ENCODE measurements at regions not wholly inside any gene's neighbourhood (a gene's known extent, or its start where the extent isn't known, plus 50 kb on each side); places are given as distances from the start of the nearest gene placed in this dataset.

DNA sequence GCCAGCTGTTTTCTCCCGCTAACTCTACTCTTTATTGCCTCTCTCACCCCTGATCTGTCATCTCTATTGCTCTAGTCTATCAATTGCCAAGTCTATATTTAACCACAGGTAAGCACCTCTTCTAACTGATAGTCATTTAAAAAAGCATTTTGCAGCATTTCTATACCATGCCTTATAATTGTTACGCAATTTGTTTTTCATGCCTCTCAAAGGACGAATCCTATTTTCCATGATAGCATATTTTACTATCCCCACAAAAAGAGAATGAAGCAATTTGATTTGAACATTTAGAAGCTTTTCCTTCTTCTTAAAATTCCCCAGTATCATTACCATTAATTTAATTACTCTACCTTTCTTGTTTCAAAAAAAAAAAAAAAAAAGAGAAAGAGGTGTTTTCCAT, 432.8 kb upstream of the ZP4 start:
- Histone ChIP-seq H3K27me3 (ENCODE audit: control insufficient read depth, insufficient read depth, low read length) (no peaks in the 10 kb centered on the region), H3K9me3 (ENCODE audit: control insufficient read depth, low read depth, low read length) (peaks cover 9% of the 10 kb centered on the region), H3K27ac (ENCODE audit: low read length) (no peak overlapping the region), H3K4me1 (ENCODE audit: control insufficient read depth, insufficient read depth, low read length) (no peaks in the 10 kb centered on the region), H3K4me3 (ENCODE audit: low read length) (no peak overlapping the region), H3K36me3 (ENCODE audit: control insufficient read depth, insufficient read depth, low read length) (no peaks in the 10 kb centered on the region)
- DNase-seq: peak in 1 of 2 donors; percentile 37
- 72% methylated on average over 2 of the region's 3 CpGs for WGBS (ENCODE audit: insufficient coverage, low lambda C conversion rate)

DNA sequence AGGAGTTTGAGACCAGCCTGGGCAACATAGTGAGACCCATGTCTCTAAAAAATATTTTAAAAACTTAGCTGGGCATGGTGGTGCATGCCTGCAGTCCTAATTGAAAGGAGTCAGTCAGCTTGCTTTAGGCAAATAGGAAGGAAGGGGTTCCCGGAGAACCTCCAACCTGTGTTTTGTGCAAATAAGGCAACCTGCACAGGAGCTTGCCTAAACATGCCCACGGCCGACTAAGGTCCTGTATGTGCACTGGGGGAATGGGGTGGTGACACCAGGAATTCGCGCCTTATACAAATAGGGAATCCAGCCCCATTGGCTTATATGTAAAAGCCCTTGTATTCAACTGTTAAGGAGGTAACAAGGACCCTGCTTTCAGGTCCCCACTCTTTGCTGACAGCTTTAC, 429.2 kb upstream of the ZP4 start:
- H3K36me3 ChIP-seq (ENCODE audit: control insufficient read depth, insufficient read depth, low read length): no peaks in the 10 kb centered on the region
- no peaks in the 10 kb centered on the region for H3K9me3 ChIP-seq (ENCODE audit: control insufficient read depth, low read depth, low read length)
- H3K27me3 ChIP-seq (ENCODE audit: control insufficient read depth, insufficient read depth, low read length): no peaks in the 10 kb centered on the region
- no peak for DNase-seq
- H3K4me3 ChIP-seq (ENCODE audit: low read length): no peak overlapping the region
- no peak overlapping the region for H3K27ac ChIP-seq (ENCODE audit: low read length)
- no peaks in the 10 kb centered on the region for H3K4me1 ChIP-seq (ENCODE audit: control insufficient read depth, insufficient read depth, low read length)
- no CpG with 5 or more reads among the region's 5 CpGs for WGBS (ENCODE audit: insufficient coverage, low lambda C conversion rate)

DNA sequence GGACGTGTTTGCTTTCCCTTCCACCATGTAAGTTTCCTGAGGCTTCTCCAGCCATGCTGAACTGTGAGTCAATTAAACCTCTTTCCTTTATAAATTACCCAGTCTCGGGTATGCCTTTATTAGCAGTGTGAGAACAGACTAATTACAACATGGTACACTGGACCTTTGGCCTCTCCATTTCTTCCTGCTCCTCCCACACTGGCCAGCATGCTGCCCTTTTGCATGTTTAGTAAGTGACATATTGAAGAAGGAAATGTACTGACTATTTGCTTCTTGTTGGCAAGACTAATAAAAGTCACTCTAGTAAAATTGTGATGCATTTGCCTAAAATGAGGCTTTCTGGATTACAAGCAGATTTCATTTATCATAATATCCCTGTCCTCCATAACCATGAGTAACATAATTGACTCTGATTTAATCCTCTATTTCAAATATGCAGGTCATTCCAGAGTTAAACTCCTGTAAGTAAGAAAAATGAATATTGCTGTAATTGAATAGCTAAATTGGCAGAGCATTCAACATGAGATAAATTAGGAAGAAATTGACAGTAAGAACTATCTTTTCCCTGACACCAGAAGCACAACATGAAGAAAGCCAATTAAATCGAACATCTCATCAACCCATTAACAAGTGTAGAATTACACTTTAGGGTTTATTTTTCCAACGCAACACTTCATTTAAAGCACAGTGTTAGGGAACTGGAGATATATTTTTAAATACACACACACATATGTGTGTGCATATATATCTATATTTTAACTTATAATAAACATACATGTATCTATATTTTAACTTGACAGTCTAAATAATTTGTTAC, 427.8 kb upstream of the ZP4 start:
- H3K27ac ChIP-seq (ENCODE audit: low read length): no peak overlapping the region
- H3K27me3 ChIP-seq (ENCODE audit: control insufficient read depth, insufficient read depth, low read length): no peaks in the 10 kb centered on the region
- no peaks in the 10 kb centered on the region for H3K9me3 ChIP-seq (ENCODE audit: control insufficient read depth, low read depth, low read length)
- H3K36me3 ChIP-seq (ENCODE audit: control insufficient read depth, insufficient read depth, low read length): no peaks in the 10 kb centered on the region
- no peak overlapping the region for H3K4me3 ChIP-seq (ENCODE audit: low read length)
- H3K4me1 ChIP-seq (ENCODE audit: control insufficient read depth, insufficient read depth, low read length): no peaks in the 10 kb centered on the region
- DNase-seq: peak; percentile 24 to 70
- 92% methylated on average over 2 of the region's 4 CpGs for WGBS (ENCODE audit: insufficient coverage, low lambda C conversion rate)

DNA sequence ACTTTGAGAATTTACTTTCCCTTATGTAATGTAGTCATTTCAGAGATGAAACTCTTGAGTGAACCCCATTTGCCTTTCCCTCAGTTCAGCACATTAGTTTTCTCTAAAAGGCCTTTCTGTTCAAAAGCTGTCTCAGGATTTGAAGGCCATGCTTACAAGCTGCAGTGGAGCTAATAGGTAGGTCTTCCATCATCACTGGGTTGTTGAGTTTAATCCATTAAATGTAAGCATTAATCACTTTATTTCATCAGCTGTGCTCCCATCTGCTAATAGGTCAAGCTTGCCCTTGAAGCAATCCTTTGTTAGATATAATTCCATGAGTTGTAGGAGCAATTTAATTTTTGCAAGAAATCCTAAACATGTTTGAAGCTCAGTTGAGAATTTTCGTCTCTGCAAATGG, 422.2 kb upstream of the ZP4 start:
- Histone ChIP-seq H3K4me3 (ENCODE audit: low read length) (no peak overlapping the region), H3K4me1 (ENCODE audit: control insufficient read depth, insufficient read depth, low read length) (no peaks in the 10 kb centered on the region), H3K27ac (ENCODE audit: low read length) (no peak overlapping the region), H3K27me3 (ENCODE audit: control insufficient read depth, insufficient read depth, low read length) (no peaks in the 10 kb centered on the region), H3K9me3 (ENCODE audit: control insufficient read depth, low read depth, low read length) (no peaks in the 10 kb centered on the region), H3K36me3 (ENCODE audit: control insufficient read depth, insufficient read depth, low read length) (no peaks in the 10 kb centered on the region)
- no peak for DNase-seq
- WGBS (ENCODE audit: insufficient coverage, low lambda C conversion rate): no CpG with 5 or more reads among the region's 1 CpG

DNA sequence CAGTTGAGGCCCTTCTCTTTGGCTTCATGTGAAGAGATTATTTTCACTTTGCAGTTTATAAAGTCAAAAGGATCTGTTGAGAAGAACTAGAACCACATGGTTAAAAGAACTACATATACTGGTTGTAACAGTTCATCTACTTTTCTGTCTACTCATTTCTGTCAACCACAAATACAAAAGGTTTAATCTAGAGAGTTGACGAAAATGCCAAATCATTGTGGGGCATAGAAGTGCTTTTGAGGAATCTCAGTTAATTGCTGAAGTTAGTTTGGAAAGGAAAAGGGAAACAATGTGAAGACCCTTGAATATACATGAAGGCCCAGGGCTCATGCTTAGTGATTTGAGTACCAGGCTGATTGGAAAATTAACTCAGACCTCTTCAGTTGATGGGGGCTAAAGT, 415.7 kb upstream of the ZP4 start:
- Histone ChIP-seq H3K27me3 (ENCODE audit: control insufficient read depth, insufficient read depth, low read length) (no peaks in the 10 kb centered on the region), H3K36me3 (ENCODE audit: control insufficient read depth, insufficient read depth, low read length) (no peaks in the 10 kb centered on the region), H3K4me3 (ENCODE audit: low read length) (no peak overlapping the region), H3K4me1 (ENCODE audit: control insufficient read depth, insufficient read depth, low read length) (no peaks in the 10 kb centered on the region), H3K27ac (ENCODE audit: low read length) (no peak overlapping the region), H3K9me3 (ENCODE audit: control insufficient read depth, low read depth, low read length) (no peaks in the 10 kb centered on the region)
- WGBS (ENCODE audit: insufficient coverage, low lambda C conversion rate): no CpG with 5 or more reads among the region's 1 CpG
- DNase-seq: no peak

DNA sequence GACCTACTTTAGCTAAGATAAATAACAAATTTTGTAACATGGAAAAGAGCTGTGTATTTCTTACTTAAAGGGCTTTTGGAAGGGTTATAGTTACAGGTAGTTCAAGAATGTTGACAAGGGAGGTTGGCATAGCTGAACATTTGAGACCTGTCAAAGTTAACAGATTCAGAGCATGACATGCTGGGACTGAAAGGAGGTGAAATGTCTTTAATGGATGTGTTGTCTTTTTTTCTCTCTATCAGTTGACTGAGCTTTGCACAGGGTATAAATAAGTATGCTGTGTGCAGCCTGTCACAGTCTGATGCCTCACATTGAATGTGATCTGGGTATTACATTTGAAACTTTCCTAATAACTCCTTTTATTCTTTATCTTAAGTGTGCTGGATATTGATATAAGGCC, 411.9 kb upstream of the ZP4 start:
- Histone ChIP-seq H3K4me3 (ENCODE audit: low read length) (no peak overlapping the region), H3K27me3 (ENCODE audit: control insufficient read depth, insufficient read depth, low read length) (no peaks in the 10 kb centered on the region), H3K36me3 (ENCODE audit: control insufficient read depth, insufficient read depth, low read length) (no peaks in the 10 kb centered on the region), H3K27ac (ENCODE audit: low read length) (no peak overlapping the region), H3K9me3 (ENCODE audit: control insufficient read depth, low read depth, low read length) (no peaks in the 10 kb centered on the region), H3K4me1 (ENCODE audit: control insufficient read depth, insufficient read depth, low read length) (no peaks in the 10 kb centered on the region)
- no peak for DNase-seq

DNA sequence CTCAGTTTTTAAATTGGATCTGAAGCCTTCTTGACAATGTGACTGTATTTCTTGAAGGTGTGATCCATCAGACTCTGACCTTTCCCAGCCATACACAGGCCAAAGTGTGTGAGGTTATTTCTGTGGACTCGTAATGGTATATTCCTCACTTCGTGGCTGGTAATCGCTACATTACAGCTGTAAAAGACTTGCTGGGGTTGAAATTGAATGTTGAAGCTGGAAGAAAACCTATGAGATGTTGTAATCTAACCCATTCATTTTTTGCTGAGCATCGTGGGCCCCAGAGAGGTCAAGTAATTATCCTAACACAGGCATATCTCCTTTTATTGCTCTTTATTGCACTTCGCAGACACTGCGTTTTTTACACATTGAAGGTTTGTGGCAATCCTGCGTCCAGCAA, 405.6 kb upstream of the ZP4 start:
- Histone ChIP-seq H3K36me3 (ENCODE audit: control insufficient read depth, insufficient read depth, low read length) (no peaks in the 10 kb centered on the region), H3K27me3 (ENCODE audit: control insufficient read depth, insufficient read depth, low read length) (no peaks in the 10 kb centered on the region), H3K4me1 (ENCODE audit: control insufficient read depth, insufficient read depth, low read length) (no peaks in the 10 kb centered on the region), H3K4me3 (ENCODE audit: low read length) (no peak overlapping the region), H3K9me3 (ENCODE audit: control insufficient read depth, low read depth, low read length) (no peaks in the 10 kb centered on the region), H3K27ac (ENCODE audit: low read length) (no peak overlapping the region)
- WGBS (ENCODE audit: insufficient coverage, low lambda C conversion rate): 0% methylated on average over 4 of the region's 7 CpGs
- peak; percentile 68 to 92 for DNase-seq

DNA sequence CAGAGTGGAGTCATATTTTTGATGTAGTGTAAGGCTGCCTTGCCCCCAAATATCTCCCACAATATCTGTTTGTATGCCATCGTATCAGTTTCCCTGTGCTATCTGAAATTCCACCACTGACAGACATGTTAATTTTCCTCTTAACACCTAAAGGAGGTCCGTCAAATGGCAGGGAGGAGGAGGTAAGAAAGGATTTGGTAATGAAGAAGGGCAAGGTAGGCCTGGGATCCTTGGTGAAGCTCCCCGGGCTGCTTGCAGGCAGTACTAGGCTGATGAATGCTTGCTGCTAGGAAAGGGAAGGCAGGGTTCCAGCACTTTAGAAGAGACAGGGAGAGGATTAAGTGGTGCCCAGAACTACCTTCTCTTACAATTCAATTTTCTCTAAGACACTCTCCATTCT, 402.4 kb upstream of the ZP4 start:
- no peak overlapping the region for H3K4me3 ChIP-seq (ENCODE audit: low read length)
- WGBS (ENCODE audit: insufficient coverage, low lambda C conversion rate): no CpG with 5 or more reads among the region's 3 CpGs
- H3K9me3 ChIP-seq (ENCODE audit: control insufficient read depth, low read depth, low read length): no peaks in the 10 kb centered on the region
- no peaks in the 10 kb centered on the region for H3K36me3 ChIP-seq (ENCODE audit: control insufficient read depth, insufficient read depth, low read length)
- no peaks in the 10 kb centered on the region for H3K27me3 ChIP-seq (ENCODE audit: control insufficient read depth, insufficient read depth, low read length)
- H3K27ac ChIP-seq (ENCODE audit: low read length): no peak overlapping the region
- DNase-seq: no peak
- no peaks in the 10 kb centered on the region for H3K4me1 ChIP-seq (ENCODE audit: control insufficient read depth, insufficient read depth, low read length)

DNA sequence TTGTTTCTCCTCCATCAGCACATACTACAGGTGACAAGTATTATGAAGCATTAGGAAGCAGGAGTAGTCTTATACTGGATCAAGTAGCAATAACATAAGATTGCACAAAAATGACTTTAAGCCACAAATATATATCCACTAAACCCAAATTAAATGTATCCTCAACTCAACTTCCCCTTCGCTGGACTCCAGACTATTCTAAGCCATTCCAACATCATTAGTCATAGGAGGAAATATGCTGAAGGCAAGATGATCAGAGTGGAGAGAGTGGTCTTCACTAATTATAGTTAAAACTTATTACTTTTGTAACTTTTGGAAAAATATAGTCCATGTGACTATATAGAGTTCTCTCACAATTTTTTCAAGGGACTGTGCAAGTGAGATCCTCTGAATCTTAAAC, 390.7 kb upstream of the ZP4 start:
- H3K27ac ChIP-seq (ENCODE audit: low read length): no peak overlapping the region
- H3K4me3 ChIP-seq (ENCODE audit: low read length): no peak overlapping the region
- H3K27me3 ChIP-seq (ENCODE audit: control insufficient read depth, insufficient read depth, low read length): no peaks in the 10 kb centered on the region
- H3K4me1 ChIP-seq (ENCODE audit: control insufficient read depth, insufficient read depth, low read length): no peaks in the 10 kb centered on the region
- no peak for DNase-seq
- H3K36me3 ChIP-seq (ENCODE audit: control insufficient read depth, insufficient read depth, low read length): no peaks in the 10 kb centered on the region
- WGBS (ENCODE audit: insufficient coverage, low lambda C conversion rate): no CpG with 5 or more reads among the region's 1 CpG
- H3K9me3 ChIP-seq (ENCODE audit: control insufficient read depth, low read depth, low read length): no peaks in the 10 kb centered on the region

DNA sequence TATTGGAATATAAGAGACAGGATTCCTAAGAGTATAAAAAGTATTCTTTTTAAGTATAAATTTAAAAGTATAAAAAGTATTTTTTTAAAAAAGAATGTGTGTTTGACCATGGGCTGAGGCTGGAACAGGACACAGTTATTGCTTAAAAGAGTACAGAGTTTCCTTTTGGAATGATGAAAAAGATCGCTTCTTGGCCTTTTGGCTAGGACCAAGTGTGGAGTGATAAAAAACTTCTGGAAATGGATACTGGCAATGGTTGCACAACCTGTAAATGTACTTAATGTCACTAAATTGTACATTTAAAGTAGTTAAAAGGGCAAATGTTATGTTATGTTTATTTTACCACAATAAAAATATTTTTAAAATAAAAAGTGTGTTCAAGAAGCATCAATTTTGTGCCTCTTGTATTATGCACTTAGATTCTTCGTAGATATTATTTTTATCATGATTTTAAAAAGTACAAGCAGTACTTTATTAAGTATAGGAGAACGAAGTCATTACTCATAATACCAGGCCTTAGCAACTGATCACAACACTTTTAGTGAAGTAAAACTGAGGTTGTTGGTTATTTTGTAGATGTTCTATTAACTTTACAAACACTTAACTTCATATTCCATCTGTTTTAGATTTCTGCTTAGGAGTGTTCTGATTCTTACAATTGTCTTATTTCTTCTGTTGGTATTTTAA, 389.1 kb upstream of the ZP4 start:
- Histone ChIP-seq H3K27ac (ENCODE audit: low read length) (no peak overlapping the region), H3K27me3 (ENCODE audit: control insufficient read depth, insufficient read depth, low read length) (no peaks in the 10 kb centered on the region), H3K4me1 (ENCODE audit: control insufficient read depth, insufficient read depth, low read length) (no peaks in the 10 kb centered on the region), H3K4me3 (ENCODE audit: low read length) (no peak overlapping the region), H3K36me3 (ENCODE audit: control insufficient read depth, insufficient read depth, low read length) (no peaks in the 10 kb centered on the region), H3K9me3 (ENCODE audit: control insufficient read depth, low read depth, low read length) (peaks cover 3% of the 10 kb centered on the region)
- no peak for DNase-seq
- 95% methylated on average over 2 of the region's 3 CpGs for WGBS (ENCODE audit: insufficient coverage, low lambda C conversion rate)

DNA sequence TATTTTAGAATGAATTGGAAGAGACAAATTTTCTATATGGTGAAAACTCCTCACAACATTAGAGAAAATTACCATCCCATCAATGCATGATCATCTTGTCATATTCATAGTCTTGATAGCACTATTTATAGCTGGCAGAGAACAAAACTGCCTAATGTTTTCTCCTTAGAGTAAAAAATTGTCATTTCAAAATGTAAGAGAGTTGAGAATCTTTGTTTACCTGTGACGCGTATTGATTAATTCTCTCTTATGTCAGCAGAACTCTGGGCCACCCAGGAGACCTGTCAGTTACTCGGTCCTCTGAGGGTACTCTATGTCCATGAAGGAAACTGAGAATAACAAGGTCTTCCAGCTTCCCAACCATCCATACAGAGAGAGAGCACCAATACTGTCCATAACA, 381.4 kb upstream of the ZP4 start:
- no CpG with 5 or more reads among the region's 3 CpGs for WGBS (ENCODE audit: insufficient coverage, low lambda C conversion rate)
- H3K36me3 ChIP-seq (ENCODE audit: control insufficient read depth, insufficient read depth, low read length): no peaks in the 10 kb centered on the region
- H3K27me3 ChIP-seq (ENCODE audit: control insufficient read depth, insufficient read depth, low read length): no peaks in the 10 kb centered on the region
- H3K27ac ChIP-seq (ENCODE audit: low read length): no peak overlapping the region
- H3K4me3 ChIP-seq (ENCODE audit: low read length): no peak overlapping the region
- no peak for DNase-seq
- H3K9me3 ChIP-seq (ENCODE audit: control insufficient read depth, low read depth, low read length): peaks cover 5% of the 10 kb centered on the region
- no peaks in the 10 kb centered on the region for H3K4me1 ChIP-seq (ENCODE audit: control insufficient read depth, insufficient read depth, low read length)
